SU-DHL-6 (cell line): ENCODE measurements at regions not wholly inside any gene's neighbourhood (a gene's known extent, or its start where the extent isn't known, plus 50 kb on each side); places are given as distances from the start of the nearest gene placed in this dataset.

Experiments used
- EZH2phosphoT487 ChIP-seq: fragments of 200-600 bp; sonication (generic), shearing (Covaris generic); conservative IDR thresholded peaks from 2 replicates; pipeline ENCODE4 v1.6.1; 2018; ENCODE audit warnings: mild to moderate bottlenecking, antibody characterized with exemption, low read length, moderate library complexity, mixed read lengths
- TF ChIP-seq, protein P1 (sequence below): fragments of 200-600 bp; sonication (generic); IDR thresholded peaks from one replicate; pipeline ENCODE4 v1.5.1; 2017; ENCODE audit warnings: antibody characterized with exemption, mild to moderate bottlenecking, low read length, moderate library complexity; ENCODE audit not compliant: insufficient read depth, poor library complexity, severe bottlenecking

- TF ChIP-seq, protein P1, sequence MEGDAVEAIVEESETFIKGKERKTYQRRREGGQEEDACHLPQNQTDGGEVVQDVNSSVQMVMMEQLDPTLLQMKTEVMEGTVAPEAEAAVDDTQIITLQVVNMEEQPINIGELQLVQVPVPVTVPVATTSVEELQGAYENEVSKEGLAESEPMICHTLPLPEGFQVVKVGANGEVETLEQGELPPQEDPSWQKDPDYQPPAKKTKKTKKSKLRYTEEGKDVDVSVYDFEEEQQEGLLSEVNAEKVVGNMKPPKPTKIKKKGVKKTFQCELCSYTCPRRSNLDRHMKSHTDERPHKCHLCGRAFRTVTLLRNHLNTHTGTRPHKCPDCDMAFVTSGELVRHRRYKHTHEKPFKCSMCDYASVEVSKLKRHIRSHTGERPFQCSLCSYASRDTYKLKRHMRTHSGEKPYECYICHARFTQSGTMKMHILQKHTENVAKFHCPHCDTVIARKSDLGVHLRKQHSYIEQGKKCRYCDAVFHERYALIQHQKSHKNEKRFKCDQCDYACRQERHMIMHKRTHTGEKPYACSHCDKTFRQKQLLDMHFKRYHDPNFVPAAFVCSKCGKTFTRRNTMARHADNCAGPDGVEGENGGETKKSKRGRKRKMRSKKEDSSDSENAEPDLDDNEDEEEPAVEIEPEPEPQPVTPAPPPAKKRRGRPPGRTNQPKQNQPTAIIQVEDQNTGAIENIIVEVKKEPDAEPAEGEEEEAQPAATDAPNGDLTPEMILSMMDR = no peak
- no peak for TF ChIP-seq EZH2phosphoT487
These were observed 522.5 kb upstream of the LRRN3 start for GRCh38 chr7:110568388-110568787.
